GM23338 (cell line): ENCODE measurements at regions not wholly inside any gene's neighbourhood (a gene's known extent, or its start where the extent isn't known, plus 50 kb on each side); places are given as distances from the start of the nearest gene placed in this dataset.

Experiments
- EZH2 ChIP-seq: fragments of 200-600 bp; sonication (generic); IDR thresholded peaks from one replicate; pipeline ENCODE4 v1.8.0; 2017; ENCODE audit warnings: antibody characterized with exemption, mild to moderate bottlenecking, low read depth; ENCODE audit not compliant: unreplicated experiment
- POLR2AphosphoS5 ChIP-seq: IDR thresholded peaks from 2 replicates; pipeline ENCODE4 v1.6.1; 2016; ENCODE audit warnings: antibody characterized with exemption, low read depth
- REST ChIP-seq: IDR thresholded peaks from one replicate; pipeline ENCODE4 v1.6.1; 2018; ENCODE audit warnings: antibody characterized with exemption; ENCODE audit not compliant: unreplicated experiment
- TF ChIP-seq, protein P1 (sequence below), 2 experiments: fragments of 200-600 bp in 1 of 2; sonication (generic) in 1 of 2; conservative IDR thresholded peaks; 2 replicates each; pipeline versions ENCODE4 v1.5.1 to v1.6.1; 2016 to 2017; ENCODE audit warnings: antibody characterized with exemption in 2 of 2, low read depth in 2 of 2, mild to moderate bottlenecking in 2 of 2, moderate library complexity in 1 of 2

DNA sequence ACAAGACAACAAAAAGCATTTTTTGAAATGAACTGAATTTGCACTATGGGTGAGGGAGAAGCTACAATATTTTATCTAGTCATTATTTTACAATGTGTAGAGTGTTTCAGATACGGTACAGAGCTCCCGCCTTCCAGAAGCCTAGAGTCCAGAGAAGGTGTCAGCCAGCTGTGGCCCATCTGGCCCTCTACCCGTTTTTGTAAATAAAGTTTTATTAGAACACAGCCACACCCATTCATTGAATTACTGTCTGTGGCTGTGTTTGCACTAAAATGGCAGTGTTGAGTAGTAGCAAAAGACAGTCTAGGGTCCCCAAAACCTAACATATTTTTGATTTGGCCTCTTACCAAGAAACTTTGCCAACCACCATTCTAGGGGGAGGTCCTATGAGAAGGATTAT lies 162.0 kb downstream of the JCAD start:
- TF ChIP-seq, protein P1, sequence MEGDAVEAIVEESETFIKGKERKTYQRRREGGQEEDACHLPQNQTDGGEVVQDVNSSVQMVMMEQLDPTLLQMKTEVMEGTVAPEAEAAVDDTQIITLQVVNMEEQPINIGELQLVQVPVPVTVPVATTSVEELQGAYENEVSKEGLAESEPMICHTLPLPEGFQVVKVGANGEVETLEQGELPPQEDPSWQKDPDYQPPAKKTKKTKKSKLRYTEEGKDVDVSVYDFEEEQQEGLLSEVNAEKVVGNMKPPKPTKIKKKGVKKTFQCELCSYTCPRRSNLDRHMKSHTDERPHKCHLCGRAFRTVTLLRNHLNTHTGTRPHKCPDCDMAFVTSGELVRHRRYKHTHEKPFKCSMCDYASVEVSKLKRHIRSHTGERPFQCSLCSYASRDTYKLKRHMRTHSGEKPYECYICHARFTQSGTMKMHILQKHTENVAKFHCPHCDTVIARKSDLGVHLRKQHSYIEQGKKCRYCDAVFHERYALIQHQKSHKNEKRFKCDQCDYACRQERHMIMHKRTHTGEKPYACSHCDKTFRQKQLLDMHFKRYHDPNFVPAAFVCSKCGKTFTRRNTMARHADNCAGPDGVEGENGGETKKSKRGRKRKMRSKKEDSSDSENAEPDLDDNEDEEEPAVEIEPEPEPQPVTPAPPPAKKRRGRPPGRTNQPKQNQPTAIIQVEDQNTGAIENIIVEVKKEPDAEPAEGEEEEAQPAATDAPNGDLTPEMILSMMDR (conservative IDR thresholded peaks at IDR 0.05; ENCODE audit: low read depth in 2 of 2), result no peak
- TF ChIP-seq POLR2AphosphoS5, result no peak
- TF ChIP-seq REST, result no peak
- TF ChIP-seq EZH2, result no peak
